ENCODE measurements at regions not wholly inside any gene's neighbourhood (a gene's known extent, or its start where the extent isn't known, plus 50 kb on each side); places are given as distances from the start of the nearest gene placed in this dataset.

- Histone ChIP-seq H4K20me1 (ENCODE audit: control insufficient read depth, insufficient read depth, insufficient read length) (no peaks in the 10 kb centered on the region), H3K56ac (ENCODE audit: insufficient read length, low read depth, low read length) (no peak overlapping the region), H3K27me3 (ENCODE audit: insufficient read depth, low read length) (no peaks in the 10 kb centered on the region), H3K23ac (ENCODE audit: insufficient read length, low read depth, low read length) (no peak overlapping the region), H2AK5ac (ENCODE audit: insufficient read length, low read length) (no peak overlapping the region), H2BK15ac (ENCODE audit: low read depth, low read length) (no peak overlapping the region), H3K4me1 (ENCODE audit: insufficient read depth, low read length) (peaks cover 13% of the 10 kb centered on the region; the same call in 1 of the 2 replicates), H3K18ac (ENCODE audit: insufficient read length, low read depth, low read length) (no peak overlapping the region), H2BK20ac (ENCODE audit: low read depth, low read length, poor library complexity, severe bottlenecking) (no peak overlapping the region), H3K79me2 (ENCODE audit: insufficient read depth, low read length) (no peaks in the 10 kb centered on the region), H2BK120ac (ENCODE audit: low read depth, low read length, poor library complexity, severe bottlenecking) (no peak overlapping the region), H2BK12ac (ENCODE audit: insufficient read length, low read depth, low read length) (no peak overlapping the region), H4K8ac (replicated peaks; ENCODE audit: insufficient read length, low read depth, low read length) (no peak overlapping the region), H3K27ac (ENCODE audit: insufficient read length, low read depth, low read length) (no peak overlapping the region), H2AFZ (ENCODE audit: low read length) (no peak overlapping the region), H3K4ac (ENCODE audit: low read depth, low read length) (no peak overlapping the region), H3K79me1 (ENCODE audit: insufficient read depth, low read depth, low read length, poor library complexity, severe bottlenecking) (no peaks in the 10 kb centered on the region), H4K5ac (ENCODE audit: insufficient read length, low read depth, low read length) (no peak overlapping the region), H3K9ac (ENCODE audit: extremely low read depth, insufficient read length, low read length) (no peak overlapping the region), H3K14ac (ENCODE audit: insufficient read depth, low read length) (no peak overlapping the region), H3K9me3 (ENCODE audit: control insufficient read depth, low read depth, low read length) (no peaks in the 10 kb centered on the region), H4K91ac (ENCODE audit: insufficient read length, low read depth, low read length) (no peak overlapping the region), H3K23me2 (ENCODE audit: insufficient read length, low read depth, low read length, poor library complexity, severe bottlenecking) (no peaks in the 10 kb centered on the region), H2BK5ac (ENCODE audit: insufficient read length, low read length) (no peak overlapping the region), H3T11ph (ENCODE audit: low read length) (no peak overlapping the region), H3K4me2 (ENCODE audit: insufficient read depth, insufficient read length, low read length) (no peak overlapping the region)
- no peak for DNase-seq
- no peaks in the 10 kb centered on the region for H3K36me3 Mint-ChIP-seq (ENCODE audit: insufficient read depth in 1 of 3, low read depth in 3 of 3)
- TF ChIP-seq CTCF (conservative IDR thresholded peaks at IDR 0.05), result no peak
- no CpG with 5 or more reads among the region's 1 CpG for WGBS (ENCODE audit: extremely low coverage, insufficient read length, low lambda C conversion rate)
- peaks cover 6 to 8% of the 10 kb centered on the region in 2 experiments for H3K4me1 Mint-ChIP-seq
- H3K9me3 Mint-ChIP-seq, result no peaks in the 10 kb centered on the region
- H3K4me3 Mint-ChIP-seq, result no peak overlapping the region
- H3K27me3 Mint-ChIP-seq (ENCODE audit: low read depth), result no peaks in the 10 kb centered on the region
- no peak overlapping the region for H3K27ac Mint-ChIP-seq
These were observed 332.4 kb upstream of the DUSP10 start for GRCh38 chr1:222074317-222074716.
